GM19372 (cell line): ENCODE measurements at regions not wholly inside any gene's neighbourhood (a gene's known extent, or its start where the extent isn't known, plus 50 kb on each side); places are given as distances from the start of the nearest gene placed in this dataset.
"Not testable (repeated sequence)": the region's sequence is repeated elsewhere in the genome, so short reads cannot be mapped to it uniquely, and the experiment has no call there.

Experiments
- ATAC-seq: cut with Tn5 transposase; IDR thresholded peaks from one replicate; pipeline ENCODE4 v1.9.1; 2021; ENCODE audit warnings: mild to moderate bottlenecking, low read depth, moderate library complexity; ENCODE audit not compliant: unreplicated experiment

GRCh38 chr3:98701071-98701675 is 62.0 kb upstream of the ST3GAL6 start:
- no peak for ATAC-seq

DNA sequence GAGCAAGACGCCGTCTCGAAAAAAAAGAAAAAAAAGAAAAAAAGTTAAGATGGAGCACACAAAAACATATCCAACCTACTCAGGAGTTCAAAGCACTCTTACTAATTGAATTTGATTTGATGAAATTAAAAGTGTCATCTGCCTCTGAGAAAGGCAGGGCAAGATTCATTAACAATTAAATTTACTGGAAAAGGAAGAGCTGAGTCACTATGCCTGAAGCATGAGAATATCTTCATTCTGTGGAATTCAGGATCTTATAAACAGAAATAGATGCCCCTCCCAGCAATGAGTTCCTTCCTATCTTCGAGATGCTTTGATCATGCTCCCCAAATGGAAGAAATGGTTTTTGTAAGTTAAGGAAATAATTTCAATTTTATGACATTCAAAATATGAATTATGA is 61.0 kb upstream of the ST3GAL6 start:
- no peak for ATAC-seq

DNA sequence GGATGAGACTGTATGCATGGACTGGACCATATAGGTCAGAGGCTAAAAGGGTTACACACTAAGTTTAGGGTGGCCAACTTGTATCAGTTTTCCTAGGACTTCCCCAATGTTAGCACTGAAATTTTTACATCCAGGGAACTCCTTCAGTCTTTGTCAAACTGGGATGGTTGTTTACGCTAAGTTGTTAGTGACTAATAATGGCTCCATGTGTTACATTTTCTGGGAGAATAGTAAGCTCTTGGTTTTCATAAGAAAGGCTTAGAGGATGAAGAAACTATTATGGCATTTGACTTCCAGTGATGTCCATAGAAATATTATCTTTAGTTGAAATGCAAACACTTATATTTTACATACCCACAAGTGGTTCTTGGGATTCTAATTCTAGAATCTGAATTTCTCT is 57.9 kb upstream of the ST3GAL6 start:
- ATAC-seq, result no peak

GRCh38 chr3:98705694-98706093 is 57.4 kb upstream of the ST3GAL6 start:
- no peak for ATAC-seq

DNA sequence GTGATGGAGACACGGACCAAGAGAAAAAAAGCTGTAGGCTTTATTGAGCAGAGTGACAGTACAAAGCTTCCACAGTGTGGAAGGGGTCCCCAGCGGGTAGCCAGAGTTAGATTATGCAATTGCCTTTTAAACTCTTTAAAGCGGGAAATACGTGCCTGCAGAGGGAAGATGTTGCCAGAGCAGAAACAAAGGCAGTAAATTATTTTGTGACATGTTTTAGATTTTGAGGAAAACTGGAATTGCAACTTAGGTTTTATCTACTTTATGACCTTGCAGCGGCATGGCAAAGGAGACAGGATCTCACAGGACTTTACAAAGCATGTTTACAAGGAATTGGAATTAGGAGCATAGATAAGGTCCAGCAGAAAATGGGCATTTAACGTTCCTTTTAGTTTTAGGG is 54.5 kb upstream of the ST3GAL6 start:
- not testable (repeated sequence) for ATAC-seq

DNA sequence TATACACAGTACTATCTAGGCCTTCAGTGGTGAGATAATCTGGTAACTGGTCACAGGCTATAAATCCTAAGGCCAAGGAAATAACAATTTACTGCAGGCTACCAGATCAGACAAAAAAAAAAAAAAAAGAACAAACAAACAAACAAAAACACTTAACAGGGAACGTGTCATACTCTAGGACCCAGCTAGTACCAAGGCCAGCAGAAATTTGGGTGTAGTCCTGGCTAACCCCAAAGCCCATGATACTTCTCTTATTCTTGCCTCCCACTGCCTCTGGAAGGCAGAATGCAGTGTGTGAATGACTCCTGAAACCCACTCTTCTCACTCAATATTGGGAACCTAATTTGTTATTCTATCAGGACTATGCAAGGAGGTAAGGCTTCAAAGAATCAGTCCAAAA is 53.7 kb upstream of the ST3GAL6 start:
- no peak for ATAC-seq

DNA sequence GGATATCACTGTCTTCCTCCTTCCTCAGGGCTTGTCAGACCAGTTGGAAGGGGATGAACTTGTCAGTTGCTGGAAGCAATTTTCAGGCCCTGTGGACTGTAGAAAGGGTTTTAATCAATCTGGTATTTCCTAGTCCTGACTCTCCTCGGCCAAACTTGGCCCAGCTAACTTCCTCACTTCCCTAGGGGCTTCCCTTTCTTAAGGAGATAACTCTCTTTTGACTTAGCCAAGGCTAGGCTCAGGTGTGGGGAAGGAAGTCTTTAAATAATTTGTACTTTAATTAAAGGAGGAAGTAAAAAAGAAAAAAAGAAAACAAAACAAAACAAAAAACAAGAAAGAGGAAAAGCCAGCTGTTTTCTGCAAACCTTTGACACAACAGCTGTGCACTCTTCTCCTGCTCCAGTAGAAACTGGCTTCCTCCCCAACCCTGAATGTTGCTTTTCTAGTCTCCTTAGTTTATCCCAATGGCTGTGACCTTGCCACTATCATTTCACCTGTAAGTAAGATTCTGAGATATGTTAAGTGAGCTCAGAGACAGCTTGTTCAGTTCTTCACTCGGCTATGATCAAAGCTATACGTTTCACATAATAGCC is 53.0 kb upstream of the ST3GAL6 start:
- no peak for ATAC-seq

DNA sequence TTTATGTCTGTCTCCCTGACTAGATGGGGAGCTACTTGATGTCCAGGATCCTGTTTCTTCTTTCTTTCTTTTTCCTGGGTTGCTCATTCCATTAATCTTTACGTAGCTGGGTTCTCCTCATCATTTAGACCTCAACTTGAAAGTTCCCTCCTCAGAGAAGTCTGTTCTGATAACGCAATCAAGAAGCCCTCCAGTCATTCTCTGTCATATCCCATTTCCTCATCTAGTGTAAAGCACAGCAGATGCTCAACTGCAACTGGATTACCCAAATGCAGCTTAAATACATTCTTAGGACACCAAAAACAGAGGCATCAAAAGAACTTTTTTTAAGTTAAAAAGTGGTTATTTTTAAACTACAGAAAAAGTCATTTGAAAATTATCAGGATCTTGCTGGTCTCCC is 51.7 kb upstream of the ST3GAL6 start:
- ATAC-seq, result no peak

- no peak for ATAC-seq
Measured at GRCh38 chr3:98712726-98713125, 50.4 kb upstream of the ST3GAL6 start.

DNA sequence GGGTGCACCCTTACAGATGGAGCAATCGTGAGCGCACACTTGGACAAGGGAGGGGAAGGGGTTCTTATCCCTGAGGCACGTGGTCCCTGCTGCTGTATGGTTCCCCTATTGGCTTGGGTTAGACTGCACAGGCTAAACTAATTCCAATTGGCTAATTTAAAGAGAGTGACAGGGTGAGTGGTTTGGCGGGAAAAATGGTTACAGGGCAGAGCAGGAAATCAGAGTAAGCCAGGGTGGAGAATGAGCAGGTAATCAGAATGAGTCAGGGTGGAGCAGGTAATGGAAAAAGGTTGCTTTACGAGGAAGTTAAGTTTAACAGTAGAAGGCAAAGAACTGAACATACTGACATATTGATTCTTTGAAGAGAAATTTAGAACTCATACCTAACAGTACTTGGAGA is 49.8 kb upstream of the ST3GAL6 start:
- ATAC-seq, result not testable (repeated sequence)
